Left cardiac atrium (tissue), 4 donors: ENCODE measurements at regions not wholly inside any gene's neighbourhood (a gene's known extent, or its start where the extent isn't known, plus 50 kb on each side); places are given as distances from the start of the nearest gene placed in this dataset.
"Not testable (repeated sequence)": the region's sequence is repeated elsewhere in the genome, so short reads cannot be mapped to it uniquely, and the experiment has no call there.

Source experiments
- ATAC-seq, 2 donors: fragments of 200-7000 bp; cut with Tn5 transposase; one replicate each; pipeline ENCODE4 v1.9.1; 2020; ENCODE audit warnings: mild to moderate bottlenecking in 2 of 2, moderate library complexity in 2 of 2
- DNase-seq: peaks from one replicate; pipeline ENCODE4 v3.0.0-alpha.2; 2020
- intact Hi-C, 2 donors: fragments of 100-400 bp; cut with DNase I; formaldehyde crosslinking; loops; one replicate each; pipeline versions ENCODE4 v1.14.1 to v1.15.1; 2022 to 2023
- donor health status: DM: no; HTN: yes; CAD: no.
- donor health status: DM: no; HTN: yes; CAD: no; lungs with severe emphysema.
- donor health status: DM: yes; HTN: yes; CAD: no.
- donor health status: Dilated cardiomyopathy.

DNA sequence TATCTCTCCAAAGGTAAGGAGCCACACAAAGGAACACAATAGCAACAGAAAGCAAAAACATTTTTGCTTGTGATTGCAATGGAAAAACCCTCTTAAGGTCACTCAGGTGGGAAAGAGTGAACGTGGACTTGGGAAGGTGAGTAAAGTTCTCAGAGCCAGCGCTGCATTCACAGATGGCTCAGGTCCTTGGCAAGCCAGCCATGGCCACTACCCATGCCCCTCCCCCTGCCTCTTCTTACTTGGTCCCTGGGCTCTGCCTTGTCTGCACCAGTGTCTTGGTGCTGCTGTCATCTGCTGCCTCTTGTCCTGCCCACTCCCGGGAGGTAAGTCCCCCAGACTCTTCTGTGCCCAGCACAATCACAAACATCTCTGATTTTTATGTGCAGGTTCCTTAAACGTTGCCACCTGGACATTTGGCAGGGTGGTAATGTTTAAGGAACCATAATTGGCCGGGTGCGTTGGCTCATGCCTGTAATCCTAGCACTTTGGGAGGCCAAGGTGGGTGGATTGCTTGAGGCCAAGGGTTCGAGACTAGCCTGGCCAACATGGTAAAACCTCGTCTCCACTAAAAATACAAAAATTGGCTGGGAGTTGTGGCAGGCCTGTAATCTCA lies 74.6 kb downstream of the FEM1C start:
- ATAC-seq (no peak), DNase-seq (no peak)
- intact Hi-C loops = loop anchor here in 1 of 2 donors (10.0 kb wide), 1 partner anchor 65 kb away; no protein-coding TSS in a partner anchor

- DNase-seq (no peak), ATAC-seq (no peak)
- intact Hi-C loops = loop anchor here in 1 of 2 donors (10.0 kb wide), 1 partner anchor 67 kb away; no protein-coding TSS in a partner anchor
Measured at GRCh38 chr5:115467628-115468027, 76.9 kb downstream of the FEM1C start.

DNA sequence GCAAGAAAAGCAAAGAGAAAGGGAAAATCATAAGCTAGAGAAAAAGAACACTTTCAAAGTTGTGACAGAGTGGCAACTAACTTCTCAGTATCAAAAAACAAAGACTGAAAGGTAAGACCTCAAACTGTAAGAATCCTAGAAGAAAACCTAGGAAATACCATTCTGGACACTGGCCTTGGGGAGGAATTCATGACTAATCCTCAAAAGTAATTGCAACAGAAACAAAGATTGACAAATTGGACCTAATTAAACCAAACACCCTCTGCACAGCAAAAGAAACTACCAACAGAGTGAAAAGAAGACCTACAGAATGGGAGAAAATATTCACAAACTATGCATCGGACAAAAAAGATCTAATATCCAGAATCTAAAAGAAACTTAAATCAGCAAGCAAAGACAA lies 79.1 kb downstream of the FEM1C start:
- intact Hi-C loops = loop anchor here in 1 of 2 donors (10.0 kb wide), 1 partner anchor 69 kb away; no protein-coding TSS in a partner anchor
- ATAC-seq = no peak

DNA sequence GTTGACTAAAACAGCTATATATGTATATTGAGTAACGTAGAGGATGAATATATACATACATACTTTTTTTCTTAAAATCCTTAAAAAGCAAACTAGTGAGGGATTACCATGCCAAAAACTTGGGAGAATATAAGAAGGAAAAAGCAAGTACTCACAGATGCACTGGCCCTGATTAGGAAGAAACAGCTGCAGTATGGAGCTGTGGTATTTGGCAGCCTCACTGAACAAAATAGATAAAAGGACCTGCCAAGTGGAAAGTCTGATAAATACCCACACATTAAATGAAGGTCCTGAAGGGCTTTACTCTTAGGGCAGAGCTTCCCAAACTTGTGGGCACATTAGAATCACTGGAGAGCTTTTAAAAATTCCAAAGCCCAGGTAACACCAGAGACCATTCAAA lies 80.6 kb downstream of the FEM1C start:
- intact Hi-C loops = loop anchor here in 1 of 2 donors (10.0 kb wide), 1 partner anchor 71 kb away; no protein-coding TSS in a partner anchor
- no peak for ATAC-seq
- no peak for DNase-seq

More for the DNA sequence above, 79.1 kb downstream of the FEM1C start:
- DNase-seq = no peak

- no peak for DNase-seq
- ATAC-seq = peak; percentile 51 to 87
- intact Hi-C loops = loop anchor here in 1 of 2 donors (10.0 kb wide), 1 partner anchor 73 kb away; no protein-coding TSS in a partner anchor
Measured at GRCh38 chr5:115461506-115462290, 82.9 kb downstream of the FEM1C start.

DNA sequence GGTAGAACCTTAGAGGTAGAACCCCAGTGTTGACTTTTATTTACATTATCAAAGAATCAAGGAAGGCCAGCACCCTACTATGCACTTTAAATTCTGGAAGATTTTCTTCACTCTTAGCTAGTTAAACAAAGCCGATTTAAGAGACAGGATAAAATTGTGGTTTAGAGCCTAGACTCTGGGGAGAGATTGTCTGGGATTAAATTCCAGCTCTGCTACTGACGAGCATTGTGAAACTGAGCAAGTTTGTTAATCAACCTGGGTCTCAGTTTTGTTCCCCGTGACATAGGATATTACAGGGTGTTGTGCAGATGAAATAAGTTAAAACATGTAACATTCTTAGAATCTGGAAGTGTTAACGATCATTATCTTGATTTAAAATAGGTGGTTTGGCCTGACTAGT lies 83.5 kb downstream of the FEM1C start:
- peak in 1 of 2 donors; percentile 7 for ATAC-seq
- intact Hi-C loops = loop anchor here in 1 of 2 donors (10.0 kb wide), 1 partner anchor 74 kb away; no protein-coding TSS in a partner anchor
- DNase-seq = no peak

DNA sequence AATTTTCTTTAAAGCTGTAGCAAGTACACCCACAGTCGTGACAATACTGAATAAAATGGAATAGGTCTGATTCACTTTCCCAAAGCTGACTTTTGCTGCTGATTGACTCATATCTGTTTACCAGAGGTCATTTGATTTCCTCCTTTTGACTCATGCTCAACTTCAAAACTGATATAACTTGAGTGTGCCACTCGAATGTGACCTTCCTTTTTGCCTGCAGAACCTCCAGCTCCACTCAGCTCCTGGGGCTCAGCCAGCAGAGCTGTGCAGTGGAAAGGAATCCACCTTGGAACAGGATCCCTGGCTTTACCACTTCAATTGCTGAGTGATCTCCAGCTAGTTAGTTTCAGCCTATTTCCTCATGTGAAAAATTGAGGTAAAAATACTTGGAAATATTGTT lies 84.1 kb downstream of the FEM1C start:
- intact Hi-C loops = loop anchor here in 1 of 2 donors (1.0 to 10.0 kb wide), 2 partner anchors 37 to 74 kb away; no protein-coding TSS in a partner anchor
- DNase-seq = peak; percentile 78
- peak; percentile 84 to 90 for ATAC-seq

DNA sequence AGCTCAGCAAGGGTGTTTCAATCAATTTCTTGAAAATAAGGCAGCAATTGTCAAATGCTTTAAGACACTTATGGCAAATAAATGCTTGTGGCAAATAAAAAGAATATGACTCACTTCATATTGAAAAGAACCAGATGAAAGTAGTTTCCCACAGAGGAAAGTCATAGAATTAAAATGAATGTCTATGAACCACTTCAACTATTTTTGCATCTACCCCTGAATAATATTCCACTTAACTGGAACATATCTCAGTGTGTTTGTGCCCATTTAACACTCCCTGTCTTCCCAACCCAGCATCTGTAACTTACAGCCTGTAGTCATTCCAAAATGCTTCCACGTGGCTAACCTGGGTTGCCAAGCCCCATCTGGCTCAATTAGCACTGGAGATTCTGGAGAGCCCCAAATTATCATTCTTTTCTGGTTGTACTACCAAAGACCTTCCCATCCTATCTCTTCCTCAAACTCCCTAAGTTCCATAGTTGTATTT lies 84.7 kb downstream of the FEM1C start:
- DNase-seq (no peak), ATAC-seq (peak in 1 of 2 donors; percentile 27)
- intact Hi-C loops = loop anchor here in 1 of 2 donors (1.0 to 10.0 kb wide), 2 partner anchors 37 to 75 kb away; no protein-coding TSS in a partner anchor

DNA sequence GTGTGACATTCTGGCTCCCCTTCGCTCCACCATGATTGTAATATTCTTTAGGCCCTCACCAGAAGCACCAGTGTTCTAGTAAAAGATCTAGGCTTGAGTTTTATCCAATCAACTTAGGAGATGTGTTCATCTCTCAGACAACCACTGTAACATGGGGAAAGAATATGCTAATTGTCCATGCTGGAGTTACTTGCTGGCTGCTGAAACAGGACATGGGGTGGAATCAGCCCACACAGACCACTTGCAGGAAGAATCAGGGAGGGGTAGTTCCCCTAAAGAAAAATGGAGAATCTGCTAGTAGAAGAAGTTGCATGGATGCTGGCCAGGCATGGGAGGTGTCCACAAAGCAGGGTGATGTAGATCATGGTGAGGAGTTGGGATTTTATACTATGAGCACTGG lies 86.2 kb downstream of the FEM1C start:
- DNase-seq (no peak), ATAC-seq (no peak)
- intact Hi-C loops = no loop called here

DNA sequence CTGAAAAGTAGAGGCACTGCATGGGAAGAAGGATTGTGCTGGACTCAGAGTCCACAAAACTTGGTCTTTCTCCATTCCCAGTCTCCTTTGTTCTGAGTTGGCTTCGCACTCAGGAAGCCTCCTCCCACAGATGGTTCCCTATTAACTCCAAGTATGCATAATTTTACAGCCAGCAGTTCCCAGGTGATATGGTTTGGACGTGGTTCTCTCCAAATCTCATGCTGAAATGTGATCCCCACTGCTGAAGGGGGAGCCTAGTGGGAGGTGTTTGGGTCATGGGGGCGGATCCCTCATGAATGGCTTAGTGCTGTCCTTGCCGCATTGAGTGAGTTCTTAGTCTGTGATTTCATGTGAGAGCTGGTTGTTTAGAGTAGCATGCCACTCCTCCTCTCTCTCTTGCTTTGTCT lies 86.6 kb downstream of the FEM1C start:
- intact Hi-C loops = no loop called here
- DNase-seq = no peak
- ATAC-seq = peak in 1 of 2 donors; percentile 25

- no peak for ATAC-seq
- DNase-seq = no peak
- intact Hi-C loops = no loop called here
Measured at GRCh38 chr5:115457571-115457970, 87.0 kb downstream of the FEM1C start.

DNA sequence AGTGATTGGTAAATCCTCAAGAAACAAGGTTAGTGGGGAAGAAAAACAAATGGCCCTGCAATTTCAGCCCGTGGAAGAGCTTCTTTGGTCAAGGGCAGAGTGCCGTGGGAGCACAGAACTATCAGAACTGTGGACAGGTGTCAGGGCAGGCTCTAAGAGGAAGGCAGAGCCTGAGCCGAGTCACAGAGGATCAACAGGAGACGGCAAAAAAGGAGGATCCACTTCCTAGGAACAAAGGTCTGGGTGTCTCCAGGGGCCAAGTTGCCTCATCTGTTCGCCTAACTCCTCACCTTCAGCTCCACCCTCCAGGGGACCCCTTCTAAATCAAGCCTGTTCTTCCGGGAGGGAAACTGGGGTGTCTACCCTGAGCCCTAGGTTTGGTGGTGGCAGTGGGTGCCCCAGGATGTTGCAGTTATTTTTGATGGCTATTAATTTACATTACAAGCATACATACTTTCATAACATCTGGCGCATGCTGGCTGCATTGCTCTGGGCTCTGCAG lies 88.0 kb downstream of the FEM1C start:
- DNase-seq (no peak), ATAC-seq (no peak)
- intact Hi-C loops = no loop called here

GRCh38 chr5:115456056-115456455 lies 88.5 kb downstream of the FEM1C start:
- DNase-seq = no peak
- no peak for ATAC-seq
- intact Hi-C loops = no loop called here

GRCh38 chr5:115455301-115455707 lies 89.3 kb downstream of the FEM1C start:
- intact Hi-C loops = no loop called here
- peak; percentile 29 to 80 for ATAC-seq
- peak; percentile 37 for DNase-seq

DNA sequence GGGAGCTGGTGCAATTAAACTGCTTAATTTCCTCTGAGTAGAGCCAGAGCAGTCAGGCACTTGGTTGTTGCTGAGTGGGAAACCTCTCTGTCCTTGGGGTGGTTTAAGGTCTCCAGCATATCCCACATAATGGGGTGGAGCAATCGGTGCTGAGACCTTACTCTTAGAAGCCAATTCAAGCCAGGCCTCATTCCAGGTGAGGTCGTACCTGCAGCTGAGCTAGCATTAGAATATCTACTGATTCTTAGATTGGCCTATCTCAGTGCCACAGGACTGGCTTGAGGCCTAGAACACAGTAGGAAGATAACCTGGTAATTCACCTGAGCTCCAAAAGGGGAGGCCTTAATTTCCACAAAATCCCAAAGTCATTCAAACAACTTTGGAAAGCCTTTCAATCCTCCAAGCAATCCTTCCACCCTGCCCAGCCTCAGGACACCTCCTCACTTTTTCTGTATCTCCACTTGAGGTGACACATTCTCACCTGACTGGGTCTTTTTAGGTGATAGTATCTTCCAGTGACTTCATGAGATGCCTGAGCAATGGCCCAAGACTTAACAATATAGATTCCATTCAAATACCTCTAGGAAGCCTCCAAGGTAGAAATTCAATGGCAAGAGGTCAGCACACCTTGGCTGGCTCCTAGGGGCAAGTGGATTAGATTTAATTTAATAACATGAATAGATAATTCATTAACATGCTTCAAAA lies 91.0 kb downstream of the FEM1C start:
- DNase-seq (no peak), ATAC-seq (no peak)
- intact Hi-C loops = no loop called here

DNA sequence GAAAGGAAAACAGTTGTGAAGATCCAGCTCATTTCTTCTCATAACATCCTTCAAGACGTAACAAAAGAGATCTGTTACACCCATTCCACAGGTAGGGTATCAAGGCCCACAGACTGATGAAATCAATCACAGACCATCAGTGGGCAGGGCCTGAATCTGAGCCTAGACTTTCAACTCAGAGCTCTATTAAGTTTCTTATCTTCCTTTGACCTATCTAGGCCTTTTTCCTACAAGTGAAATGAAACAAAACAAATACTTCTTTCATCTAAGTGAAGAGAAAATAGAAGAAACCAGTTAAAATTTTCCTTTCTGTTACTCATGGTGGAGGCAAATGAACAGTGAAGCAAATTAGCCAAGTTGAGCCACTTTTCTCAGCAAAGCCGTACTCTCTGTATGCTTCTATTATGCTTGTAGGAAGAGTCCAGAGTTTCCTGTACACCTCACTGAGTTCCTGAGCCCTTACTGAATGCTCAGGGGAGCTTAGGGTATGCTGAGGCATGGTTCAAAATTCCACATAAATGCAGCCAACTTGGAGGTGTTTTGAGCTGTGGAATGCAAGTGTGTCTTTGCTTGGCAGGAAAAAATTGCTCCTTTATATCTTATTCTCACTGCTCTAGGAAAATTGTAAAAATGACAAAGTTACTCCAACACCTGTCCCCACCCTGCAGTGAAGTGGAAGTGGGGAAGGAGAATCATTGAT lies 91.9 kb downstream of the FEM1C start:
- ATAC-seq (no peak), DNase-seq (no peak)
- intact Hi-C loops = no loop called here

GRCh38 chr5:115452083-115452482 lies 92.5 kb downstream of the FEM1C start:
- ATAC-seq = no peak
- intact Hi-C loops = no loop called here
- DNase-seq = no peak

DNA sequence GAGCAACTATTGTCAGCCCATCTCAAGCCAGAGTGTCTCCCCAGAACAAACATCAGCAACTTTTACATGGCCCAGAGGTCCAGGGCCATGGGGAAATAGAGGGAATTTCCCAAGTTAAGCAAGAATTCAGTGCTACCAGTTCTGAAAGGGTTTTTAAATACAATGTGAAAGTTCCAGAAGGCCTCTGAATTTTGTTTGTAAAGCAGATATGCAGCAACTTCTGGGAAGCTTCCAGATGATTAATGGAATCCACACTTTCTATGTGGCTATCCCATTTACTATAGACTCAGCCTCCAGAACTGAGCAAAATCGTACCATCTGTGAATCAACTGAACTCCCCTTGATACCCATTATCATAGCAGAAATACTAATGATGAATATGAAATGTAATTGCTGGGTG lies 93.8 kb downstream of the FEM1C start:
- intact Hi-C loops = no loop called here
- DNase-seq (no peak), ATAC-seq (peak; percentile 60)

DNA sequence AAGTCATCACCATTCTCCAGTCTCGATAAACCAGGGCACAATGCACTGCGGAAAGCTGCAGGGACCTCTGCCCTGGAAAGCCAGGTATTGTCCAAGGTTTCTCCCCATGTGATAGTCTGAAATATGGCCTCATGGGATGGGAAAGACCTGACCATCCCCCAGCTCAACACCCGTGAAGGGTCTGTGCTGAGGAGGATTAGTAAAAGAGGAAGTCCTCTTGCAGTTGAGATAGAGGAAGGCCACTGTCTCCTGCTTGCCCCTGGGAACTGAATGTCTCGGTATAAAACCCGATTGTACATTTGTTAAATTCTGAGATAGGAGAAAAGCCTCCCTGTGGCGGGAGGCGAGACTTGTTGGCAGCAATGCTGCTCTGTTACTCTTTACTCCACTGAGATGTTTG lies 95.9 kb downstream of the FEM1C start:
- intact Hi-C loops, ATAC-seq, DNase-seq: not testable (repeated sequence)
